ENCODE measurements at regions not wholly inside any gene's neighbourhood (a gene's known extent, or its start where the extent isn't known, plus 50 kb on each side); places are given as distances from the start of the nearest gene placed in this dataset.
A peak's percentile ranks its signal among the peaks of the same experiment; 100 is the strongest.

DNA sequence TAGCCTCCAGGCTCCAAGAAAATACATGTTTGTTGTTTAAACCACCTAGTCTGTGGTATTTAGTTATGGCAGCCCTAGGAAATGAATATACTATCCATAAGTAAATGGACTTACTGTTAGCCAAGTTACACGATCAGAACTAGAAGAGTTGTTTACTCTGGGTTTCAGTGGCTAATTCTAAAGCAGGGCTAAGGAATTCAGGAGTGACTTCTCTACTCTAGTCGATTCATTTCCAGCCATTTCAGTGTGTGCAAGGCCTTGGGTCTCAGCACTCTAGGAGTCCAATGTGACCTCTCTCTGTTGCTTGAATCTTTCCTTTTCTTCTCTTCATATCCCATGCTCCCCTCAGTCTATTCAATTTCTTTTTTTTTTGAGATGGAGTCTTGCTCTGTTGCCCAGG is 66.7 kb downstream of the BHLHE40 start:
- Histone ChIP-seq H3K36me3 (no peaks in the 10 kb centered on the region), H3K27ac (peak overlapping the region; percentile 61), H3K27me3 (ENCODE audit: insufficient read depth, low read depth, severe bottlenecking) (no peaks in the 10 kb centered on the region), H3K4me3 (ENCODE audit: low read depth, low read length) (no peak overlapping the region), H3K9me3 (ENCODE audit: severe bottlenecking) (no peaks in the 10 kb centered on the region)
- TF ChIP-seq, protein P1, sequence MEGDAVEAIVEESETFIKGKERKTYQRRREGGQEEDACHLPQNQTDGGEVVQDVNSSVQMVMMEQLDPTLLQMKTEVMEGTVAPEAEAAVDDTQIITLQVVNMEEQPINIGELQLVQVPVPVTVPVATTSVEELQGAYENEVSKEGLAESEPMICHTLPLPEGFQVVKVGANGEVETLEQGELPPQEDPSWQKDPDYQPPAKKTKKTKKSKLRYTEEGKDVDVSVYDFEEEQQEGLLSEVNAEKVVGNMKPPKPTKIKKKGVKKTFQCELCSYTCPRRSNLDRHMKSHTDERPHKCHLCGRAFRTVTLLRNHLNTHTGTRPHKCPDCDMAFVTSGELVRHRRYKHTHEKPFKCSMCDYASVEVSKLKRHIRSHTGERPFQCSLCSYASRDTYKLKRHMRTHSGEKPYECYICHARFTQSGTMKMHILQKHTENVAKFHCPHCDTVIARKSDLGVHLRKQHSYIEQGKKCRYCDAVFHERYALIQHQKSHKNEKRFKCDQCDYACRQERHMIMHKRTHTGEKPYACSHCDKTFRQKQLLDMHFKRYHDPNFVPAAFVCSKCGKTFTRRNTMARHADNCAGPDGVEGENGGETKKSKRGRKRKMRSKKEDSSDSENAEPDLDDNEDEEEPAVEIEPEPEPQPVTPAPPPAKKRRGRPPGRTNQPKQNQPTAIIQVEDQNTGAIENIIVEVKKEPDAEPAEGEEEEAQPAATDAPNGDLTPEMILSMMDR (IDR thresholded peaks at IDR 0.05; ENCODE audit: low read depth, low read length) = no peak
- no peak for DNase-seq

DNA sequence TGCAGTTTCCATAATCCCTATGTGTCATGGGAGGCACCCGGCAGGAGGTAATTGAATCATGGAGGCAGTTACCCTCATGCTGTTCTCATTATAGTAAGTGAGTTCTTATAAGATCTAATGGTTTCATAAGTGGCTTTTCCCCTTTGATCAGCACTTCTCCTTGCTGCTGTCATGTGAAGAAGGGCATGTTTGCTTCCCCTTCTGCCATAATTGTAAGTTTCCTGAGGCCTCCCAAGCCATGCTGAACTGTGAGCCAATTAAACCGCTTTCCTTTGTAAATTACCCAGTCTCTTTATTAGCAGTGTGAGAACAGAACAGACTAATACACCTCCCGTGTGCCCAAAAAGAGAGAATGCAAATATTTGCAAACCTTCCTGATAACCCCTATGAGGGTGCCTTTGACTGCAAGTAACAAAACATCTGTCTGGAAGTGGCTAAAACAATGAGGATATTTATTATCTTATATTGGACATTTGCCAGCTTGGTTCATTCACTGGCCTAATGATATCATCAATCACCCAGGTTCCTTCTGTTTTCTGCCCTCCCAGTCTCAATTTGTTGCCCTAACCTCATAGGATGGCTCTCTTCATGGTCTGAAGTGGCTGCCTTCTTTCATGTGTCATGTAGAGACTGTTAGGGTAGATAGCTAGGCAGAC is 68.7 kb downstream of the BHLHE40 start:
- no peaks in the 10 kb centered on the region for H3K9me3 ChIP-seq (ENCODE audit: severe bottlenecking)
- TF ChIP-seq, protein P1 (IDR thresholded peaks at IDR 0.05; ENCODE audit: low read depth, low read length) = no peak
- peak; percentile 83 for DNase-seq
- H3K27me3 ChIP-seq (ENCODE audit: insufficient read depth, low read depth, severe bottlenecking) = no peaks in the 10 kb centered on the region
- H3K36me3 ChIP-seq = no peaks in the 10 kb centered on the region
- peak overlapping the region; percentile 51 for H3K27ac ChIP-seq
- H3K4me3 ChIP-seq (ENCODE audit: low read depth, low read length) = no peak overlapping the region

DNA sequence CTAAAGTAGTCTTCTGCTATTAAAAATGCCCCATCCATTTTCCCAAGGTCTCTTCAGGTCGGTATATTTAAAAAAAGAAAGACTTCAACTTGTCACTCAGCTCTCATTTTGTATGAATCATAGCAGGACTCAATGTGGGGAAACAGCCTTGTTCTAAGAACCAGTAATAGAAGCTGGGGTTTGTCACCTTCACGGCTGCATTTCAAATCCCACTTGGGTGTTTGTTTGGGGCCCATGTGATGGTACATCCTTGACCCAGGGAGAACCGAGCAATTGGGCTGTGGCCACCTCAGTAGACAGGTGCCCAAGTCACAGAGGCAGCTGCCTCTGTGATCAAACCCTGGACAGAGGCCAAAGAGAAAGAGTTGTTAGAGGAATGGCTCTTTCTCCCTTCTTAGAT is 70.3 kb upstream of the ARL8B start:
- Histone ChIP-seq H3K27me3 (ENCODE audit: insufficient read depth, low read depth, severe bottlenecking) (no peaks in the 10 kb centered on the region), H3K4me3 (ENCODE audit: low read depth, low read length) (no peak overlapping the region), H3K36me3 (no peaks in the 10 kb centered on the region), H3K9me3 (ENCODE audit: severe bottlenecking) (no peaks in the 10 kb centered on the region), H3K27ac (no peak overlapping the region)
- DNase-seq = no peak
- TF ChIP-seq, protein P1 (IDR thresholded peaks at IDR 0.05; ENCODE audit: low read depth, low read length) = no peak

DNA sequence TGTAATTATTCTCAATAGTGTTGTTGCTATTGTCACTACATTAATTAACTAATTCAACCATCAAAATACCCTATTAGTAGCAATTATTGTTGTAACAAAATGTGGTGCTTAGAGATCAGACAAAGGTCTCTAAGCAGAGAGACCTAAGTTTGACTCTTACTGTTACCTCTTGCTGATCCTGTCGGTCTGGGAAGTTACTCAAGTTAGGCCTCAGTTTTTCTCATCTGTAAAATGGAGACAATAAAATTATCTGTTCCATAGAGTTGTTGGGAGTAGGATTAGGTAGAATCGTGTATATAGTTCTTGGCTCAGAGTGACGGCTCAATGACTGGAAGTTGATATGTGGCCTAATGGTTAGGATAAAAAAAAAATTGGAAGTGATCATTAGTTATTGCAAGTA is 69.8 kb upstream of the ARL8B start:
- Histone ChIP-seq H3K36me3 (no peaks in the 10 kb centered on the region), H3K27ac (no peak overlapping the region)
- TF ChIP-seq, protein P1 (IDR thresholded peaks at IDR 0.05; ENCODE audit: low read depth, low read length) = no peak

DNA sequence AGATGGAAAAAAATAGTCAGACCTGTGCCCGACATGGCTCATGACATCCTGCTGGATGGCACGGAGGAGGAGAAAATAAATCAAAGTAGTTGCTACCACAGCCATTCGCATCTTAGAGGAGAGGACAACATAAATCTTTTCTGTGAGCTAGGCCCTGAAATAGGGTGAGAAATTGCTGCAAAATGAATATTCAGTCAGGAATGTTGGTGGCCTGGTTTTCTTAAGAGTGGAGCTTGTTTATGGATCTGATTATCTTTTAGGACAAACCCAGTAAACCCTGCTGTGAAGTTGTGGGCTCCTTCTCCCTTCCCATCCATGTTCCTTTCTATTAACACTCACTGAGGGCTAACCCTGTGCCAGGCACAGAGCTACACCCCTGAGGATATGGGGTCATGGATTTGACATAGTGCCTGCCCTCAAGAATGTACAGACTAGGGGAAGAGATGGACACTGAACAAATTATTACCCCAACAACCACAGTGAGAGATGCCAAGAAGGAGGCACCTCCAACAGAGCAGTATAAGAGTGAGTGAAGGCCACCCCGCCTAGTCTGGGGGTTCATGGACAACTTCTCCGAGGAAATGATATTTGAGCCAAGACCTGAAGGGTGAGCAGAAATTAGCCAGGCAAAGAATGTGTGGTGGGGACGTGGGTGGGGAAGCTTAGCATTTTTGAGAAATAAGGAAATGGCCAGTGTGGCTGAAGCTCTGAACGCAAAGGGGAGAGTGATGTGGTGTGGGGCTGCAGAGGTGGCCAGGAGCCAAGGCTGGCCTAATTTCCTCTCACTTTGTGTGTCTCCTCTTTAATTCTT is 68.9 kb upstream of the ARL8B start:
- TF ChIP-seq, protein P1 (IDR thresholded peaks at IDR 0.05; ENCODE audit: low read depth, low read length) = no peak
- no peaks in the 10 kb centered on the region for H3K9me3 ChIP-seq (ENCODE audit: severe bottlenecking)
- H3K4me3 ChIP-seq (ENCODE audit: low read depth, low read length) = no peak overlapping the region
- H3K36me3 ChIP-seq = no peaks in the 10 kb centered on the region
- H3K27me3 ChIP-seq (ENCODE audit: insufficient read depth, low read depth, severe bottlenecking) = no peaks in the 10 kb centered on the region
- H3K27ac ChIP-seq = no peak overlapping the region
- no peak for DNase-seq

More for the DNA sequence above, 69.8 kb upstream of the ARL8B start:
- Histone ChIP-seq H3K4me3 (ENCODE audit: low read depth, low read length) (no peak overlapping the region), H3K9me3 (ENCODE audit: severe bottlenecking) (no peaks in the 10 kb centered on the region), H3K27me3 (ENCODE audit: insufficient read depth, low read depth, severe bottlenecking) (no peaks in the 10 kb centered on the region)
- no peak for DNase-seq
